ENCODE measurements at regions not wholly inside any gene's neighbourhood (a gene's known extent, or its start where the extent isn't known, plus 50 kb on each side); places are given as distances from the start of the nearest gene placed in this dataset.

DNA sequence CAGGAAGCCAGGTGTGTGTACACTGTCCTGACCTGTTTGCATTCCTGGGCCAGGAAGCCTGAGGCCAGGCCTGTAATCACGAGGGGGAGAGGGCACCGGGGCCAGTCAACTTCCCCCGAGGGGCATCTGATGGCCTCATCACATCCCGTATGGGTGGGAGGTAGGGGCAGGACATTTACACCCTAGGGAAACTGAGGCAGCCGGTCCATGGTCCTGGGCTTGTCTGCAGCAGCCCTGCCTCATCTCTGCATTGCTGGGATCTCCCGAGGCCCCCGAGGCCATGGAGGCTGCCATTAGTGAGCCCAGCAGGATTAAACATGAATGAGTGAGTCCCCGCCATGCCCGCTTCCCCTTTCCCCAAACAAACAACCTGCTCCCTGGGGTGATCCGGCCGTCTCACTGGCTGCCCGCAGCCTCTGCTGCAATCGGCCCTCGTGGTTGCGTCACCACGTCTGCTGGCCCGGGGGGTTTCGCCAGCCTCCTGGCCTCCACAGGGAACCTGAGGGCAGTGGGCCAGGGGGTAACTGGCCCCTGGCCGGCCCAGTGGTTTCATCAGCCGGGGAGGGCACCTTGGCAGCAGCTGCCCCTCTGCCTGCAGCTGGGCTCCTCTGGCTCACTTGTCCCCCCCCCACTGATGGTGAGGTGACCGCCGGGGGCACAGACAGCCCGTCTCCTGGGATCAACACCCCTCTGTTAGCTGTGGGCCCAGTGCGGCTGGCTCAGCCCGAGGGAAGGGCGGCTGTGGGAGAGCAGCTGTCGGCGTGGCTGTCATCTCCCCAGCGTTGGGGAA is 88.3 kb upstream of the GSE1 start (continued):
- TF ChIP-seq, protein P1, sequence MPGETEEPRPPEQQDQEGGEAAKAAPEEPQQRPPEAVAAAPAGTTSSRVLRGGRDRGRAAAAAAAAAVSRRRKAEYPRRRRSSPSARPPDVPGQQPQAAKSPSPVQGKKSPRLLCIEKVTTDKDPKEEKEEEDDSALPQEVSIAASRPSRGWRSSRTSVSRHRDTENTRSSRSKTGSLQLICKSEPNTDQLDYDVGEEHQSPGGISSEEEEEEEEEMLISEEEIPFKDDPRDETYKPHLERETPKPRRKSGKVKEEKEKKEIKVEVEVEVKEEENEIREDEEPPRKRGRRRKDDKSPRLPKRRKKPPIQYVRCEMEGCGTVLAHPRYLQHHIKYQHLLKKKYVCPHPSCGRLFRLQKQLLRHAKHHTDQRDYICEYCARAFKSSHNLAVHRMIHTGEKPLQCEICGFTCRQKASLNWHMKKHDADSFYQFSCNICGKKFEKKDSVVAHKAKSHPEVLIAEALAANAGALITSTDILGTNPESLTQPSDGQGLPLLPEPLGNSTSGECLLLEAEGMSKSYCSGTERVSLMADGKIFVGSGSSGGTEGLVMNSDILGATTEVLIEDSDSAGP (CRISPR knock-in tag; IDR thresholded peaks at IDR 0.05; ENCODE audit: borderline replicate concordance): peak; percentile 89
- TF ChIP-seq, protein P2, sequence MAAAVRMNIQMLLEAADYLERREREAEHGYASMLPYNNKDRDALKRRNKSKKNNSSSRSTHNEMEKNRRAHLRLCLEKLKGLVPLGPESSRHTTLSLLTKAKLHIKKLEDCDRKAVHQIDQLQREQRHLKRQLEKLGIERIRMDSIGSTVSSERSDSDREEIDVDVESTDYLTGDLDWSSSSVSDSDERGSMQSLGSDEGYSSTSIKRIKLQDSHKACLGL (CRISPR knock-in tag; IDR thresholded peaks at IDR 0.05): 0 out of 2 replicates have a peak, but pooled peaks have one; percentile 4
- TF ChIP-seq PAX8 (CRISPR knock-in tag; IDR thresholded peaks at IDR 0.05; ENCODE audit: borderline replicate concordance) (no peak; the same call in 1 of the 2 replicates), ZNF333 (CRISPR knock-in tag; IDR thresholded peaks at IDR 0.05; ENCODE audit: borderline replicate concordance) (peak; percentile 56; the same call in 1 of the 2 replicates), POLR2AphosphoS5 (IDR thresholded peaks at IDR 0.05; ENCODE audit: low read depth, low read length) (no peak; the same call in 1 of the 2 replicates), GTF2F1 (IDR thresholded peaks at IDR 0.05; ENCODE audit: low read length) (no peak), JARID2 (CRISPR knock-in tag; IDR thresholded peaks at IDR 0.05; ENCODE audit: insufficient replicate concordance) (no peak), MLLT10 (CRISPR knock-in tag; IDR thresholded peaks at IDR 0.05) (no peak), ZNF543 (CRISPR knock-in tag; IDR thresholded peaks at IDR 0.05) (no peak), MZF1 (CRISPR knock-in tag; IDR thresholded peaks at IDR 0.05; ENCODE audit: borderline replicate concordance) (peak; percentile 75; the same call in 1 of the 2 replicates), FOSL1 (CRISPR knock-in tag; IDR thresholded peaks at IDR 0.05; ENCODE audit: borderline replicate concordance) (no peak), ZNF598 (CRISPR knock-in tag; IDR thresholded peaks at IDR 0.05; ENCODE audit: borderline replicate concordance) (no peak), IRX3 (CRISPR knock-in tag; IDR thresholded peaks at IDR 0.05; ENCODE audit: borderline replicate concordance, low read depth) (peak; percentile 89; the same call in 1 of the 2 replicates)
- TF ChIP-seq, protein P3, sequence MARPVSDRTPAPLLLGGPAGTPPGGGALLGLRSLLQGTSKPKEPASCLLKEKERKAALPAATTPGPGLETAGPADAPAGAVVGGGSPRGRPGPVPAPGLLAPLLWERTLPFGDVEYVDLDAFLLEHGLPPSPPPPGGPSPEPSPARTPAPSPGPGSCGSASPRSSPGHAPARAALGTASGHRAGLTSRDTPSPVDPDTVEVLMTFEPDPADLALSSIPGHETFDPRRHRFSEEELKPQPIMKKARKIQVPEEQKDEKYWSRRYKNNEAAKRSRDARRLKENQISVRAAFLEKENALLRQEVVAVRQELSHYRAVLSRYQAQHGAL (CRISPR knock-in tag; IDR thresholded peaks at IDR 0.05; ENCODE audit: not compliant biosample characterization): peak; percentile 40
- TF ChIP-seq, protein P4, sequence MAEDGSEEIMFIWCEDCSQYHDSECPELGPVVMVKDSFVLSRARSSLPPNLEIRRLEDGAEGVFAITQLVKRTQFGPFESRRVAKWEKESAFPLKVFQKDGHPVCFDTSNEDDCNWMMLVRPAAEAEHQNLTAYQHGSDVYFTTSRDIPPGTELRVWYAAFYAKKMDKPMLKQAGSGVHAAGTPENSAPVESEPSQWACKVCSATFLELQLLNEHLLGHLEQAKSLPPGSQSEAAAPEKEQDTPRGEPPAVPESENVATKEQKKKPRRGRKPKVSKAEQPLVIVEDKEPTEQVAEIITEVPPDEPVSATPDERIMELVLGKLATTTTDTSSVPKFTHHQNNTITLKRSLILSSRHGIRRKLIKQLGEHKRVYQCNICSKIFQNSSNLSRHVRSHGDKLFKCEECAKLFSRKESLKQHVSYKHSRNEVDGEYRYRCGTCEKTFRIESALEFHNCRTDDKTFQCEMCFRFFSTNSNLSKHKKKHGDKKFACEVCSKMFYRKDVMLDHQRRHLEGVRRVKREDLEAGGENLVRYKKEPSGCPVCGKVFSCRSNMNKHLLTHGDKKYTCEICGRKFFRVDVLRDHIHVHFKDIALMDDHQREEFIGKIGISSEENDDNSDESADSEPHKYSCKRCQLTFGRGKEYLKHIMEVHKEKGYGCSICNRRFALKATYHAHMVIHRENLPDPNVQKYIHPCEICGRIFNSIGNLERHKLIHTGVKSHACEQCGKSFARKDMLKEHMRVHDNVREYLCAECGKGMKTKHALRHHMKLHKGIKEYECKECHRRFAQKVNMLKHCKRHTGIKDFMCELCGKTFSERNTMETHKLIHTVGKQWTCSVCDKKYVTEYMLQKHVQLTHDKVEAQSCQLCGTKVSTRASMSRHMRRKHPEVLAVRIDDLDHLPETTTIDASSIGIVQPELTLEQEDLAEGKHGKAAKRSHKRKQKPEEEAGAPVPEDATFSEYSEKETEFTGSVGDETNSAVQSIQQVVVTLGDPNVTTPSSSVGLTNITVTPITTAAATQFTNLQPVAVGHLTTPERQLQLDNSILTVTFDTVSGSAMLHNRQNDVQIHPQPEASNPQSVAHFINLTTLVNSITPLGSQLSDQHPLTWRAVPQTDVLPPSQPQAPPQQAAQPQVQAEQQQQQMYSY (CRISPR knock-in tag; IDR thresholded peaks at IDR 0.05): no peak
- TF ChIP-seq, protein P5, sequence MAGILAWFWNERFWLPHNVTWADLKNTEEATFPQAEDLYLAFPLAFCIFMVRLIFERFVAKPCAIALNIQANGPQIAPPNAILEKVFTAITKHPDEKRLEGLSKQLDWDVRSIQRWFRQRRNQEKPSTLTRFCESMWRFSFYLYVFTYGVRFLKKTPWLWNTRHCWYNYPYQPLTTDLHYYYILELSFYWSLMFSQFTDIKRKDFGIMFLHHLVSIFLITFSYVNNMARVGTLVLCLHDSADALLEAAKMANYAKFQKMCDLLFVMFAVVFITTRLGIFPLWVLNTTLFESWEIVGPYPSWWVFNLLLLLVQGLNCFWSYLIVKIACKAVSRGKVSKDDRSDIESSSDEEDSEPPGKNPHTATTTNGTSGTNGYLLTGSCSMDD (CRISPR knock-in tag; IDR thresholded peaks at IDR 0.05): no peak
- TF ChIP-seq, protein P6, sequence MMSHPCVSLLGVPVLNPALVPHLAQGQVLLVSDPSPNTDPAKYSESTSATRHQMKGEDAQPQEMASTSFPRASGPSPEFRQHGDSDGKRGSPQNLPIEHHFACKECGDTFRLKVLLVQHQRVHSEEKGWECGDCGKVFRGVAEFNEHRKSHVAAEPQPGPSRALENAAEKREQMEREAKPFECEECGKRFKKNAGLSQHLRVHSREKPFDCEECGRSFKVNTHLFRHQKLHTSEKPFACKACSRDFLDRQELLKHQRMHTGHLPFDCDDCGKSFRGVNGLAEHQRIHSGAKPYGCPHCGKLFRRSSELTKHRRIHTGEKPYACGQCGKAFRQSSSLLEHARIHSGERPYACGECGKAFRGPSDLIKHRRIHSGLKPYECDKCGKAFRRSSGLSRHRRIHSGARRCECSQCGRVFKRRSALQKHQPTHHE (CRISPR knock-in tag; IDR thresholded peaks at IDR 0.05; ENCODE audit: borderline replicate concordance): no peak; the same call in 1 of the 2 replicates
- TF ChIP-seq, protein P7, sequence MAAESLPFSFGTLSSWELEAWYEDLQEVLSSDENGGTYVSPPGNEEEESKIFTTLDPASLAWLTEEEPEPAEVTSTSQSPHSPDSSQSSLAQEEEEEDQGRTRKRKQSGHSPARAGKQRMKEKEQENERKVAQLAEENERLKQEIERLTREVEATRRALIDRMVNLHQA (CRISPR knock-in tag; IDR thresholded peaks at IDR 0.05): no peak
